GM21737 (cell line): ENCODE measurements at regions not wholly inside any gene's neighbourhood (a gene's known extent, or its start where the extent isn't known, plus 50 kb on each side); places are given as distances from the start of the nearest gene placed in this dataset.

Source experiments
- ATAC-seq: cut with Tn5 transposase; IDR thresholded peaks from one replicate; pipeline ENCODE4 v1.9.1; 2021; ENCODE audit warnings: mild to moderate bottlenecking, moderate library complexity; ENCODE audit not compliant: unreplicated experiment

GRCh38 chr2:39534095-39534711 is 97.1 kb upstream of the MAP4K3 start:
- no peak for ATAC-seq

- ATAC-seq: no peak
Measured at GRCh38 chr2:39535636-39536185, 98.6 kb upstream of the MAP4K3 start.

- ATAC-seq: no peak
Measured at GRCh38 chr2:39537150-39537549, 100.1 kb upstream of the MAP4K3 start.

- ATAC-seq: no peak
Measured at GRCh38 chr2:39538718-39539117, 101.6 kb upstream of the MAP4K3 start.

GRCh38 chr2:39540414-39540813 is 103.3 kb upstream of the MAP4K3 start:
- no peak for ATAC-seq

GRCh38 chr2:39541011-39541930 is 104.2 kb upstream of the MAP4K3 start:
- no peak for ATAC-seq

- no peak for ATAC-seq
Measured at GRCh38 chr2:39542523-39542922, 105.4 kb upstream of the MAP4K3 start.

GRCh38 chr2:39545957-39546356 is 108.9 kb upstream of the MAP4K3 start:
- no peak for ATAC-seq

- ATAC-seq: no peak
Measured at GRCh38 chr2:39546409-39546808, 109.3 kb upstream of the MAP4K3 start.

GRCh38 chr2:39546937-39547336 is 109.9 kb upstream of the MAP4K3 start:
- no peak for ATAC-seq

GRCh38 chr2:39547811-39548719 is 111.0 kb upstream of the MAP4K3 start:
- ATAC-seq: no peak

- no peak for ATAC-seq
Measured at GRCh38 chr2:39549000-39549399, 111.9 kb upstream of the MAP4K3 start.

- no peak for ATAC-seq
Measured at GRCh38 chr2:39549718-39550464, 112.8 kb upstream of the MAP4K3 start.

GRCh38 chr2:39550701-39551285 is 113.7 kb upstream of the MAP4K3 start:
- no peak for ATAC-seq

GRCh38 chr2:39558906-39559305 is 106.8 kb upstream of the TMEM178A start:
- no peak for ATAC-seq

- ATAC-seq: no peak
Measured at GRCh38 chr2:39563572-39563971, 102.1 kb upstream of the TMEM178A start.

GRCh38 chr2:39567507-39567906 is 98.2 kb upstream of the TMEM178A start:
- ATAC-seq: no peak

- no peak for ATAC-seq
Measured at GRCh38 chr2:39568116-39568515, 97.6 kb upstream of the TMEM178A start.

- no peak for ATAC-seq
Measured at GRCh38 chr2:39568561-39569006, 97.1 kb upstream of the TMEM178A start.

GRCh38 chr2:39570130-39570555 is 95.6 kb upstream of the TMEM178A start:
- ATAC-seq: no peak
